NCI-H82 treated with DMSO at 0.1 percent for 48 hours (cell line): ENCODE measurements at regions not wholly inside any gene's neighbourhood (a gene's known extent, or its start where the extent isn't known, plus 50 kb on each side); places are given as distances from the start of the nearest gene placed in this dataset.

Experiments
- DNase-seq: peaks from one replicate; lab custom pipeline; 2025; ENCODE audit not compliant: unreplicated experiment; lab: John Stamatoyannopoulos, UW

GRCh38 chr7:118615-119391, 73.6 kb upstream of the FAM20C start:
- no peak for DNase-seq

- no peak for DNase-seq
Observed at GRCh38 chr7:119392-120163, 72.8 kb upstream of the FAM20C start.

GRCh38 chr7:120164-120991, 72.0 kb upstream of the FAM20C start:
- DNase-seq = no peak

GRCh38 chr7:121002-121785, 71.2 kb upstream of the FAM20C start:
- no peak for DNase-seq

DNA sequence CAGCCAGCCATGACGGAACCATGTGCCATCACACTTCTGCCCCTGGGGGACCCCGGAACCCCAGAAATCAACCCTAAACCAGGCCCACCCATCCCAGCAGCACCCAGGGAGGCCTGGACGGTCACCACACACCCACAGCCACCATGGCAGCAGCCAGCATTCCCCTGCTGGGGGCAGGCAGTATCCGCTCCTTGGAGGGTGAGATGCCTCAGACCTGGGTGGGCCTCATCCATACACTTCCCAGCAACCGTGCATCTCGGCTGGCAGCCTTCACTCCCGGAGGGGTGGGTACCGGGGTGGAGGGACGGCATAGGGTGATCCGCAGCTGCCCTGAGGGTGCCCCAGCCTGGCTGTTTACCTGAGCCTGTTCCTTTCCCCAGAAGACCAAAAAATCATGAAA, 69.1 kb upstream of the FAM20C start:
- DNase-seq = no peak

DNA sequence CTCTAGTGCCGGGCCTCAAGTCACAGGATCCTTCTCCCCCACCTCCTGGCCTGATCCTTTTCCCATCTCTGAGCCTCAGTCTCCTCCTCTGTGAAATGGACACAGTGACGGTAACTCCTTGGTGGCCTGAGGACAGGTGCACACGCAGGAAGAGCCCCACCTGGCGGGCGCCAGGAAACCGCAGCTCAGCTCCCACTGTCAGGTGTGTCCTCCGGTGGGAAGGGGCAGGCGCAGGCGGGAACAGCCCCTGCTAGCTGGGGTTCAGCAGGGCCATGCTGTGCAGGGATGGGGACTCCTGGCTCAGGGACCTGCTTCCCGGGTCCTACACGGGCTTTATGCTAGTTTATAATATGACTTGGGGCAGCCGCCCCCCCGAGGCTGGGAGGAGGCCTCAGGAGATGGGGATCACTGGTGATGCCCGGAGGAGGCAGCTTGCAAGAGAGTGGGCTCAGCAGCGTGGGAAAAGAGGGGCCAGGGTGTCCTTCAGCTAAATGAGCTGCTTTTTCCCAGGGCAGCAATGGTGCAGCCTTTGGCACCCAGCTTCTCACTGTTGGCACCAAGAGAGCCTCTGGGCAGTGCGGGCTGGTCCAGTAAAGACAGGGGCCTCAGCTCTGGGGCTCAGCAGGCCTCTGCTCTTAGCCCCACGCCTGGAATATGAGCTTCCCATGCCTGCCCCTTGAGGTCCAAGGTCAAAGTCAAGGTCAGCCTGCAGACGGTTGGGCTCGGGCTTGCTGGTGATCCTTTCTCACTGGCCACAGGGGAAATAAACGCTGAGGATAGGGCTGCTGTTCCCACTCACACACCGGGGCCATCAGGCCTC, 68.0 kb upstream of the FAM20C start:
- no peak for DNase-seq

GRCh38 chr7:125061-125475, 67.3 kb upstream of the FAM20C start:
- no peak for DNase-seq

DNA sequence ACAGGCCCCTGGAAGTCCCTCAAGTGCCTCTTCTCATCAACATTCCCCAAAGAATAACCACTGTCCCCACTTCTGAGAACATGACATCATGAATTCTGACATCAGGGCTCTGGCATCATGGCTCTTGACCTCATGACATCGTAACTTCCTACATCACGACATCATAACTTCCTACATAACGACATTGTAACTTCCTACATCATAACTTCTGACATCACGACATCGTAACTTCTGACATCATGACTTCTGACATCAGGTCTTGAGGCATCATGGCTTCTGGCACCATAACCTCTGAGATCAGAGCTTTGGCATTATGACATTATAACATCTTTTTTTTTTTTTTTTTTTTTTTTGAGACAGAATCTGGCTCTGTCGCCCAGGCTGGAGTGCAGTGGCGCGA, 66.7 kb upstream of the FAM20C start:
- DNase-seq = no peak

GRCh38 chr7:126368-126767, 66.0 kb upstream of the FAM20C start:
- DNase-seq = no peak

DNA sequence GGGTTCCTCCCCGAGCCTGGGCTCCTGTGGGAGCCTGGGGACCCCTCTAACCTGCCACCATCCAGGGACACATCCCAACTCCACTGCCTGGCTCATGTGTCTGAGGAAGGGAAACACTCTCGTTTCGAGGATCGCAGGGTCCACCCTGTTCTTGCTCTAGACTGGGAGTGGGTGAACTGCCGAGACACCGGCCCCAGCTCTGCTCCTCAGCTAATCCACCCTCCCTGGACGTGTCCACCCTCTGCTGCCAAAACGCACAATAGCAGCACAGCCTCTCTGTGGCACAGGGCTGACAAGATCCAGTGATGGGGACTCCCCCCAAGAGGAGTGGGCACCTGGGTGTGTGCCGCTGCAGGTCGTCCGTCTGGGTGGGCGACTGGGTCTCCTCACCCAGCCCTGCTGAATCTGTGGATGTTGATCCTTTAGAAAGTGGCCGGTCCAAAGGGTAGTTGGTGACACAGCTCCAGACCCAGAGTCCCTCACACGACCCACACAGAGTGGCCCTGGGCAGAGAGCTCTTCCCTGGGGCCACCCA, 65.2 kb upstream of the FAM20C start:
- no peak for DNase-seq

DNA sequence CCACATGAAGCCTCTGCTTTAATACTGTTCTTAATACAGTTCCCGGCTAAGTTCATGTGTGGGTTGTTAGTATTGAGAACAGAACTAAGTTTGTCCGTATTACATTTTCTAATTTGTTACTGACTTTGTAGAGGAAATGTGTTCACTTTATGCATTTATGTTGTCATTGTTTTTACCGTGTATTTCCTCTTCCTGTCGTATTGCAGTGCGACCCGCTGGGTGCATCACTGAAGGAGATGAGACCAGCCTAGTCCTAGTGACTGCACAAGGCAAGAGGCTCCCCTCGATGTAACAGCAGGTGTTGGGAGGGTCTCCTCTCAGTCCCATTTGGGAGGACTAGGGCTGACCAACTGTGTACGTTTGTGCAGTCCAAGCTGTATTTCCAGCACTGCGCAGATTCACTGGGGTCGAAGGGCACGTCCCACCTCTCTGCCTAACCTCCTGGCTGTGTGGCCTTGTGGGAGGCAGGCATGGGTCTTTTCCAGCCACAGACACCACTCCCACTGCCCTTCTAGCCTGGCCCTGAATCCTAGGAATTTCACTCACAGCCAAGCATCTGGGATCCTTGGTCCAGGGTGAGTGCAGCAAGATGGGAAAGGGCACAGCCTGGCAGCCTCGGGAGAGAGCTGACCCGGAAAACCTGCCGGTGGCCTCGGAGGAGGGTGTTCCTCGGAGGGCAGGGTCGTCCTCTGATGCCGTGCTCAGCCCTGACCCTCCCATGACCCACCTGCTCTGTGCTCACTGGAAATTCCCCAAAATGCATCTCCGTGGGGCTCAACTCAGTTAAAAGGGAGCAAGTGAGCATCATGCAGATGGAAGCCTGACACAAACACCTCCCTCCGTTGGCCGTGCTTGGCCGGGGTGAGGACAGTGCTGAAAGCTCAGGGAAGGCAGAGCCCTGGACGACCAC, 63.9 kb upstream of the FAM20C start:
- DNase-seq = no peak

DNA sequence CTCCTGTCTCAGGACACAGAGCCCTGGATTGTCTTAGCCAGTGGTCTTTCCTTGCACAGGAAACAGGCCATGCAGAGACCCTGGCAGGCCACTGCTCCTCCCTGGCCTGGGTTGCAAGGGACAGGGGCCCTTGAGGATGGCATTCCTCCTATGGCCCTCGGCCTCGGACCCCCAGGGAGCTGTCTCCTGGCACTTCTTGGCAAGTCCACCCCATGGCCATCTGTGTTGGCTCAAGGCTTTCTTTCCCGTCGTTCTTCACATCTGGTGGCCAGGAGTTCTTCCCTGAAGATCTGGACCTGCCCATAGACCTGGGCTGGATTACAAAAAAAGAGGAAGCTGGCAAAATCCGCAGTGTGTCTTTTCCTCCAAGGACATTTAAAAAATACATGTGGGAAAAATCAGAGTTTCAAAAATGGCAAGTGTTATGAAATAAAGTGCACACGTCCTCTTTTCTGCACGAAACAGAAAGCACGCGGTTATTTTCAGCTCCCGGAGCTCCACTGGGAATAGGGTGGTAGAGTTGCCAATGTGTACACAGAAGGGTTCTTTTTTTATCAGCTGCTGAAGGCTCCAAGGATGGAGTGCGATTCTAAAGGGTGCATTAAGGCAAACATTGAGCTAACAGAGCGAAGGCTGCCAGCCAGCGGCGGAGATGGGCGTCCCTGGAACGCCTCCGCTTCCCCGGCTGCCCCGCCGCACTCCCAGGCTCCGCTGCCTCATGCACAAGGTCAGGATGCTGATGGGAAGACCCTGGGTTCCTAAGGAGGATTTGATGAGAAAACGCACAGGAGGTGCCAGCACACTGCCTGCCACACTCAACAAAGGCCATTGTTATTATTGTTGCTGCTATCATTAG, 62.8 kb upstream of the FAM20C start:
- DNase-seq = no peak

DNA sequence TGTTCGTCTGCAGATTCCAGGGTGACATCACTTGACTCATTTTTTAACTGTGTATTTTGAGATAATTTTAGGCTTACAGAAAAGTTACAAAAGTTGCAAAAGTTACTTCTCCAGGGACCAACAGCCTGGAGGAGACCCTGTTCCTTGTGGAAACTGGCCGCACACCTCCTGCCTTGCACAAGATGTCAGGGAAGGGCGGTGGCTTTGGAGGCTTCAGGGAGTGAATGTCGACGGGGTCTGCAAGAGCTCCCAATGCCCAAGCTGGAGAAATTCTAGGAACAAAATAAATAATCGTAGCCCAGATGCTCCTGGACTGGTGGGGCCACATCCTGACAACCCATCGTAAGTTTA, 62.2 kb upstream of the FAM20C start:
- DNase-seq = no peak

DNA sequence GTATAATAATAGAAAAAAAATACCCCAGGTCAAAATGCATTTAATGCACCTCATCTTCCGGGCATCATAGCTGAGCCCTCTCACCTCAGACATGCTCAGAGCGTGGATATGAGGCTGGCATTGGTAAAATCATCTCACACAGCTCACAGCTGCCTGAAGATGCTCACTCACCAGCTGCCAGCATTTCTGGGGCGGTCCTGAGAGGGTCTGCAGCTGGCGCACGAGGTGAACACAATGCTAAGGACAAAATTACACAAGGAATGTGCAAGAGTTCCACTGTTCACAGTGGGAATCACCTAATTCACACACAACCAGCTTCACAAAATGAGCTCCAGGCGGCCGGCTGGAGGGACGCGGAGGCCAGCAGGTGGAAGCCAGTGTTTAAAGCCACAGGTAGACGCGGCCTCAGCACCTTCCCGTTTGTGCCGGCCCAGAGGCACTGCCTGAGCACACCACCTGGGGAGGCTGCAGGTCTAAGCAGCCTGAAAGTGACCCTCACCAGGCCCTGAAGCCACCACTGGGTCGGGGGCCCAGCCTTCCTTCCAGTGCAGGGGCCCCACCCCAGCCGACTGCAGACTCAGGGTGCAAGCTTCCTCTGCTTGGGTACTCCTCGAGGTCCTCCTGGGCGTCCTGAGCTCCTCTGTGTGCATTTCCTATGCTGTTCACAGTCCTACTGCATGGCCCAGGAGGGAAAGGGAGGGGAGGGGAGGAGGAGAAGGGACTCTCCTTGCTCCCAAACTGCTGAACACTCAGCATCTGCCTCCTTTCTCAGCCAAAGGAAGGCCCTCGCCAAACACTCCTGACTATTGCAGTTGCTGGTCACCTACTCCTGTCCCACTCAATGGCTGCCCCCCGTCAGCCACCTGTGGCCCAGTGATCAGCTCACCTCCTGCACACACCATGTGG, 61.2 kb upstream of the FAM20C start:
- DNase-seq = no peak

DNA sequence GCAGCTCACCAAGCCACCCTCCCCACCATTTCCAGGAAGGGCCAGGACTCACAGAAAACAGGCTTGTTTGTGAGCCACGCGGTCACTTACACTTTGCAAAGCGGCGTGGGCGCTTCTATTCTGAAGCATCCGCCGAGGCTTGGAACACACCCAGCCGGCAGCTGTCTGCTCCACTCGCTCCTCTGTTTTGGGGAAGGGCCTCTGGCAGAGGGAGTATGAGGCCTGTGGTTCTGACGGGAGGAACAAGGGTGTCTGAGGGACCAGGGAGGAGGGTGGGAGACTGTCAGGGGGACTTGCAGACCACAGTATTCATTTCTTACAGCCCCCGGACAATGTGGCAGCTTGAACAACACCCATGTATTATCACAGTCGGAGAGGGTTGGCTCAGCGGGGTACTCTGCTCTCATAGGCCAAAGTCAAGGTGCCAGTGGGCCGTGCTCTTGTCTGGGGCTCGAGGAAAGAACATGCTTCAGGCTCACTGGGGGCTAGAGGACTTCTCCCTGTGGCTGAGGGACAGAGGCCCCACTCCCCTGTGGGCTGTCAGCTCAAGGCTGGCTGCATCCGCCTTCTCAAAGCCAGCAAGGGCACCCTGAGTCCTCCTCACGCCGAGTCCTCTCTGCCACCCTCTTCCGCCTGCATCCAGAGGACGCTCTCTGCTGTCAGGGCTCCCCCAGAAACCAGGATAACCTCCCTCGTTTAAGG, 60.4 kb upstream of the FAM20C start:
- no peak for DNase-seq

GRCh38 chr7:132899-133298, 59.5 kb upstream of the FAM20C start:
- DNase-seq = no peak
